Lower leg skin (tissue), 4 donors: ENCODE measurements at regions not wholly inside any gene's neighbourhood (a gene's known extent, or its start where the extent isn't known, plus 50 kb on each side); places are given as distances from the start of the nearest gene placed in this dataset.

ENCODE experiments used
- DNase-seq, 2 donors: peaks; one replicate each; pipeline ENCODE4 v3.0.0-alpha.2; 2019; ENCODE audit warnings: low spot score in 2 of 2
- H3K4me3 ChIP-seq: fragments of 200-600 bp; sonication (generic); 2 replicates; pipeline ENCODE4 v1.5.1; 2017; ENCODE audit warnings: mild to moderate bottlenecking, low read depth; ENCODE audit not compliant: poor library complexity, severe bottlenecking
- CTCF ChIP-seq, 3 donors: fragments of 450-650 bp; IDR thresholded peaks; one replicate each; pipeline ENCODE4 v1.5.1; 2016; ENCODE audit warnings: antibody characterized with exemption in 3 of 3, mild to moderate bottlenecking in 3 of 3, moderate library complexity in 2 of 3
- POLR2A ChIP-seq, 2 donors: fragments of 450-650 bp; IDR thresholded peaks; one replicate each; pipeline ENCODE4 v1.6.1; 2016 to 2017; ENCODE audit warnings: antibody characterized with exemption in 2 of 2, mild to moderate bottlenecking in 1 of 2, moderate library complexity in 1 of 2
- WGBS, 2 donors: methylation state at CpG; one replicate each; pipeline ENCODE4 v1.1.5; 2018; 5-methylcytosine and 5-hydroxymethylcytosine counted together
- intact Hi-C: fragments of 100-400 bp; cut with DNase I; formaldehyde crosslinking; loops from one replicate; pipeline ENCODE4 v1.15.0; 2023; ENCODE audit warnings: low total_unique reads

GRCh38 chr2:147718831-147719230, 126.0 kb upstream of the ACVR2A start:
- no peak overlapping the region for H3K4me3 ChIP-seq
- 44 to 64% methylated on average over 2 of the region's 2 CpGs for WGBS, 2 donors
- TF ChIP-seq POLR2A (IDR thresholded peaks at IDR 0.05) (no peak), CTCF (IDR thresholded peaks at IDR 0.05) (no peak)
- DNase-seq, result no peak
- intact Hi-C loops, result no loop called here

- H3K4me3 ChIP-seq, result no peak overlapping the region
- intact Hi-C loops, result no loop called here
- no peak for DNase-seq
- TF ChIP-seq CTCF (IDR thresholded peaks at IDR 0.05) (no peak), POLR2A (IDR thresholded peaks at IDR 0.05) (no peak)
These were observed 127.9 kb upstream of the ACVR2A start for GRCh38 chr2:147716906-147717305.

- DNase-seq, result no peak
- TF ChIP-seq CTCF (IDR thresholded peaks at IDR 0.05) (no peak), POLR2A (IDR thresholded peaks at IDR 0.05) (no peak)
- no peak overlapping the region for H3K4me3 ChIP-seq
- intact Hi-C loops, result no loop called here
These were observed 129.0 kb upstream of the ACVR2A start for GRCh38 chr2:147715807-147716206.

GRCh38 chr2:147714582-147714981, 130.2 kb upstream of the ACVR2A start:
- H3K4me3 ChIP-seq, result no peak overlapping the region
- DNase-seq, result no peak
- TF ChIP-seq CTCF (IDR thresholded peaks at IDR 0.05) (no peak), POLR2A (IDR thresholded peaks at IDR 0.05) (no peak)
- 77 to 86% methylated on average over 3 of the region's 3 CpGs for WGBS, 2 donors
- intact Hi-C loops, result no loop called here

- no peak overlapping the region for H3K4me3 ChIP-seq
- no peak for DNase-seq
- TF ChIP-seq POLR2A (IDR thresholded peaks at IDR 0.05) (no peak), CTCF (IDR thresholded peaks at IDR 0.05) (no peak)
- intact Hi-C loops, result no loop called here
These were observed 131.5 kb upstream of the ACVR2A start for GRCh38 chr2:147713349-147713748.

GRCh38 chr2:147712051-147712450, 132.8 kb upstream of the ACVR2A start:
- H3K4me3 ChIP-seq, result no peak overlapping the region
- TF ChIP-seq CTCF (IDR thresholded peaks at IDR 0.05) (no peak), POLR2A (IDR thresholded peaks at IDR 0.05) (no peak)
- no peak for DNase-seq
- intact Hi-C loops, result no loop called here
- WGBS, 2 donors, result 73 to 86% methylated on average over 2 of the region's 2 CpGs
